H9 (cell line): ENCODE measurements at regions not wholly inside any gene's neighbourhood (a gene's known extent, or its start where the extent isn't known, plus 50 kb on each side); places are given as distances from the start of the nearest gene placed in this dataset.

ENCODE experiments used
- DNase-seq: peaks from one replicate; pipeline ENCODE4 v3.0.0-alpha.2; 2017
- H2AFZ ChIP-seq: one replicate; pipeline ENCODE4 v1.6.1; 2013; ENCODE audit warnings: mild to moderate bottlenecking, low read length, control low read depth, moderate library complexity
- H2AK5ac ChIP-seq: 2 replicates; pipeline ENCODE4 v1.6.1; 2013; ENCODE audit warnings: low read length, control low read depth, mixed read lengths; ENCODE audit not compliant: insufficient read length
- H2BK120ac ChIP-seq: one replicate; pipeline ENCODE4 v1.6.1; 2013; ENCODE audit warnings: low read depth, mild to moderate bottlenecking, low read length, control low read depth, inconsistent platforms; ENCODE audit not compliant: poor library complexity, severe bottlenecking
- H2BK12ac ChIP-seq: 2 replicates; pipeline ENCODE4 v1.6.1; 2013; ENCODE audit warnings: low read length, control low read depth, mixed read lengths, low read depth; ENCODE audit not compliant: insufficient read length
- H2BK15ac ChIP-seq: 2 replicates; pipeline ENCODE4 v1.6.1; 2013; ENCODE audit warnings: low read depth, low read length, control low read depth
- H2BK20ac ChIP-seq: one replicate; pipeline ENCODE4 v1.6.1; 2013; ENCODE audit warnings: low read depth, mild to moderate bottlenecking, low read length, control low read depth, inconsistent platforms; ENCODE audit not compliant: poor library complexity, severe bottlenecking
- H2BK5ac ChIP-seq: 2 replicates; pipeline ENCODE4 v1.6.1; 2013; ENCODE audit warnings: low read length, control low read depth, mixed read lengths; ENCODE audit not compliant: insufficient read length
- H3K14ac ChIP-seq: 2 replicates; pipeline ENCODE4 v1.6.1; 2013; ENCODE audit warnings: low read length, control low read depth; ENCODE audit not compliant: insufficient read depth
- H3K18ac ChIP-seq: 2 replicates; pipeline ENCODE4 v1.6.1; 2013; ENCODE audit warnings: low read depth, mild to moderate bottlenecking, mixed read lengths, low read length, control low read depth; ENCODE audit not compliant: insufficient read length
- H3K23ac ChIP-seq: 2 replicates; pipeline ENCODE4 v1.6.1; 2013; ENCODE audit warnings: low read length, control low read depth, mixed read lengths, low read depth; ENCODE audit not compliant: insufficient read length
- H3K23me2 ChIP-seq: 2 replicates; pipeline ENCODE4 v1.6.1; 2013; ENCODE audit warnings: low read depth, mild to moderate bottlenecking, mixed read lengths, low read length, control low read depth; ENCODE audit not compliant: insufficient read length, poor library complexity, severe bottlenecking
- H3K27ac ChIP-seq: 2 replicates; pipeline ENCODE4 v1.5.1; 2013; ENCODE audit warnings: low read length, control low read depth, mixed read lengths, low read depth; ENCODE audit not compliant: insufficient read length
- H3K27me3 ChIP-seq: 2 replicates; pipeline ENCODE4 v1.6.1; 2013; ENCODE audit warnings: low read length, control low read depth, inconsistent platforms; ENCODE audit not compliant: insufficient read depth
- H3K4ac ChIP-seq: 2 replicates; pipeline ENCODE4 v1.6.1; 2013; ENCODE audit warnings: low read depth, mild to moderate bottlenecking, control low read depth, inconsistent platforms, low read length, moderate library complexity
- H3K4me1 ChIP-seq: 2 replicates; pipeline ENCODE4 v1.6.1; 2013; ENCODE audit warnings: low read length, control low read depth, inconsistent platforms; ENCODE audit not compliant: insufficient read depth
- H3K4me2 ChIP-seq: 2 replicates; pipeline ENCODE4 v1.6.1; 2013; ENCODE audit warnings: low read length, control low read depth, mixed read lengths; ENCODE audit not compliant: insufficient read length, insufficient read depth
- H3K56ac ChIP-seq: 2 replicates; pipeline ENCODE4 v1.6.1; 2013; ENCODE audit warnings: low read depth, mild to moderate bottlenecking, mixed read lengths, low read length, control low read depth; ENCODE audit not compliant: insufficient read length
- H3K79me1 ChIP-seq: 2 replicates; pipeline ENCODE4 v1.6.1; 2013; ENCODE audit warnings: low read depth, mild to moderate bottlenecking, moderate library complexity, low read length, control low read depth, inconsistent platforms; ENCODE audit not compliant: insufficient read depth, poor library complexity, severe bottlenecking
- H3K79me2 ChIP-seq: 2 replicates; pipeline ENCODE4 v1.6.1; 2013; ENCODE audit warnings: low read length, control low read depth, inconsistent platforms; ENCODE audit not compliant: insufficient read depth
- H3K9ac ChIP-seq: 2 replicates; pipeline ENCODE4 v1.6.1; 2013; ENCODE audit warnings: low read length, control low read depth, mixed read lengths; ENCODE audit not compliant: insufficient read length; ENCODE audit errors: extremely low read depth
- H3K9me3 ChIP-seq: one replicate; pipeline ENCODE4 v1.6.1; 2013; ENCODE audit warnings: low read depth, low read length, inconsistent platforms; ENCODE audit not compliant: control insufficient read depth
- H3T11ph ChIP-seq: one replicate; pipeline ENCODE4 v1.6.1; 2013; ENCODE audit warnings: mild to moderate bottlenecking, low read length, control low read depth, inconsistent platforms
- H4K20me1 ChIP-seq: one replicate; pipeline ENCODE4 v1.6.1; 2013; ENCODE audit not compliant: control insufficient read depth, insufficient read length, insufficient read depth
- H4K5ac ChIP-seq: 2 replicates; pipeline ENCODE4 v1.6.1; 2013; ENCODE audit warnings: low read depth, mild to moderate bottlenecking, mixed read lengths, low read length, control low read depth; ENCODE audit not compliant: insufficient read length
- H4K8ac ChIP-seq: replicated peaks from 2 replicates; pipeline ENCODE4 v1.6.1; 2013; ENCODE audit warnings: low read length, control low read depth, mixed read lengths, low read depth; ENCODE audit not compliant: insufficient read length
- H4K91ac ChIP-seq: 2 replicates; pipeline ENCODE4 v1.6.1; 2013; ENCODE audit warnings: low read depth, mild to moderate bottlenecking, moderate library complexity, mixed read lengths, low read length, control low read depth; ENCODE audit not compliant: insufficient read length
- H3K27ac Mint-ChIP-seq, 3 experiments: 2 replicates in 2 of 3; 3 replicates in 1 of 3; pipeline ENCODE4 v1.8.0; 2020 to 2021; ENCODE audit warnings: mixed read lengths in 3 of 3, mild to moderate bottlenecking in 1 of 3, moderate library complexity in 1 of 3
- H3K27me3 Mint-ChIP-seq: 2 replicates; pipeline ENCODE4 v1.8.0; 2021; ENCODE audit warnings: low read depth, mild to moderate bottlenecking, moderate library complexity, mixed read lengths
- H3K36me3 Mint-ChIP-seq, 3 experiments: 2 replicates in 2 of 3; 3 replicates in 1 of 3; pipeline ENCODE4 v1.8.0; 2020 to 2021; ENCODE audit warnings: low read depth in 3 of 3, mixed read lengths in 3 of 3; ENCODE audit not compliant: insufficient read depth in 1 of 3
- H3K4me1 Mint-ChIP-seq, 2 experiments: 2 replicates each; pipeline ENCODE4 v1.8.0; 2020; ENCODE audit warnings: mixed read lengths in 2 of 2
- H3K4me3 Mint-ChIP-seq, 2 experiments: 2 replicates in 1 of 2; 3 replicates in 1 of 2; pipeline ENCODE4 v1.8.0; 2020 to 2021; ENCODE audit warnings: mild to moderate bottlenecking in 2 of 2, mixed read lengths in 2 of 2, moderate library complexity in 1 of 2
- H3K9me3 Mint-ChIP-seq, 2 experiments: 2 replicates in 1 of 2; 3 replicates in 1 of 2; pipeline ENCODE4 v1.8.0; 2020; ENCODE audit warnings: mild to moderate bottlenecking in 2 of 2, mixed read lengths in 2 of 2, moderate library complexity in 1 of 2
- CTCF ChIP-seq: fragments of 200-600 bp; sonication (generic); conservative IDR thresholded peaks from 3 replicates; pipeline ENCODE4 v1.8.0; 2021; ENCODE audit warnings: antibody characterized with exemption, mild to moderate bottlenecking
- WGBS: extraction: QIAGEN DNeasy Blood & Tissue Kit; methylation state at CpG from one replicate; pipeline ENCODE4 v1.1.7; 2013; ENCODE audit warnings: missing lambda C conversion rate, low lambda C conversion rate, mixed read lengths; ENCODE audit not compliant: insufficient read length; ENCODE audit errors: extremely low coverage; 5-methylcytosine and 5-hydroxymethylcytosine counted together

GRCh38 chr5:158609333-158610050, 490.2 kb downstream of the EBF1 start:
- H3K4me1 ChIP-seq = no peaks in the 10 kb centered on the region
- no peak overlapping the region for H2BK12ac ChIP-seq
- no peak overlapping the region for H2BK15ac ChIP-seq
- no peaks in the 10 kb centered on the region for H4K20me1 ChIP-seq
- no peaks in the 10 kb centered on the region for H3K9me3 Mint-ChIP-seq
- no peak overlapping the region for H3K27ac ChIP-seq
- H3K23ac ChIP-seq = no peak overlapping the region
- no peak overlapping the region for H2AFZ ChIP-seq
- no peak overlapping the region for H2BK5ac ChIP-seq
- no peak overlapping the region for H4K8ac ChIP-seq
- H3K14ac ChIP-seq = no peak overlapping the region; the same call in 1 of the 2 replicates
- H3K79me2 ChIP-seq = no peaks in the 10 kb centered on the region
- no peak overlapping the region for H3K27ac Mint-ChIP-seq
- no peaks in the 10 kb centered on the region for H3K36me3 Mint-ChIP-seq
- H2BK120ac ChIP-seq = no peak overlapping the region
- peaks cover 21 to 22% of the 10 kb centered on the region in 2 experiments for H3K4me1 Mint-ChIP-seq
- no peaks in the 10 kb centered on the region for H3K23me2 ChIP-seq
- H4K91ac ChIP-seq = no peak overlapping the region
- no peak overlapping the region for H3K9ac ChIP-seq
- H4K5ac ChIP-seq = no peak overlapping the region
- H3K4ac ChIP-seq = no peak overlapping the region
- no CpG with 5 or more reads among the region's 9 CpGs for WGBS
- H3K9me3 ChIP-seq = no peaks in the 10 kb centered on the region
- H3K27me3 ChIP-seq = no peaks in the 10 kb centered on the region
- no peak for TF ChIP-seq CTCF
- DNase-seq = no peak
- no peak overlapping the region for H3K56ac ChIP-seq
- no peak overlapping the region for H3K18ac ChIP-seq
- no peak overlapping the region for H3K4me3 Mint-ChIP-seq
- H3K4me2 ChIP-seq = no peak overlapping the region
- H2AK5ac ChIP-seq = no peak overlapping the region
- H3K27me3 Mint-ChIP-seq = no peaks in the 10 kb centered on the region
- H3K79me1 ChIP-seq = no peaks in the 10 kb centered on the region
- no peak overlapping the region for H3T11ph ChIP-seq
- H2BK20ac ChIP-seq = no peak overlapping the region
